ENCODE measurements at regions not wholly inside any gene's neighbourhood (a gene's known extent, or its start where the extent isn't known, plus 50 kb on each side); places are given as distances from the start of the nearest gene placed in this dataset.

GRCh38 chr12:130222519-130223218 is 60.4 kb downstream of the FZD10 start:
- ATAC-seq (no peak), DNase-seq (no peak)
- intact Hi-C loops (cut with DNase I), result no loop called here
- whole genome bisulfite sequencing, 3 donors, result 57 to 69% (median 58%) methylated on average over 23 of the region's 23 CpGs
- H3K27ac ChIP-seq, result no peak overlapping the region
- TF ChIP-seq CTCF (IDR thresholded peaks at IDR 0.05), result no peak
- peaks cover 0 to 3% (median 0%) of the 10 kb centered on the region in 3 donors for H3K27me3 ChIP-seq (ENCODE audit: insufficient read depth in 3 of 3, low read length in 2 of 3)
- H3K36me3 ChIP-seq (ENCODE audit: insufficient read depth in 1 of 2, low read depth in 1 of 2), result no peaks in the 10 kb centered on the region
- no peaks in the 10 kb centered on the region for H3K9me3 ChIP-seq
- H3K4me3 ChIP-seq, result no peak overlapping the region
- H3K4me1 ChIP-seq, result no peaks in the 10 kb centered on the region

GRCh38 chr12:130223767-130224244 is 61.5 kb downstream of the FZD10 start:
- Histone ChIP-seq H3K27ac (no peak overlapping the region), H3K4me1 (no peaks in the 10 kb centered on the region), H3K27me3 (ENCODE audit: insufficient read depth in 3 of 3, low read length in 2 of 3) (peaks cover 0 to 3% (median 0%) of the 10 kb centered on the region in 3 donors), H3K36me3 (ENCODE audit: insufficient read depth in 1 of 2, low read depth in 1 of 2) (no peaks in the 10 kb centered on the region), H3K9me3 (no peaks in the 10 kb centered on the region), H3K4me3 (no peak overlapping the region)
- intact Hi-C loops (cut with DNase I), result no loop called here
- 88 to 91% (median 88%) methylated on average over 6 of the region's 6 CpGs for WGBS, 3 donors
- DNase-seq (no peak), ATAC-seq (no peak)
- TF ChIP-seq CTCF (IDR thresholded peaks at IDR 0.05), result no peak

- intact Hi-C loops (cut with DNase I), result no loop called here
- peaks cover 0 to 3% (median 0%) of the 10 kb centered on the region in 3 donors for H3K27me3 ChIP-seq (ENCODE audit: insufficient read depth in 3 of 3, low read length in 2 of 3)
- H3K4me3 ChIP-seq, result no peak overlapping the region
- ATAC-seq (no peak), DNase-seq (no peak)
- no peaks in the 10 kb centered on the region for H3K36me3 ChIP-seq (ENCODE audit: insufficient read depth in 1 of 2, low read depth in 1 of 2)
- H3K27ac ChIP-seq, result no peak overlapping the region
- H3K9me3 ChIP-seq, result no peaks in the 10 kb centered on the region
- H3K4me1 ChIP-seq, result no peaks in the 10 kb centered on the region
- no peak for TF ChIP-seq CTCF (IDR thresholded peaks at IDR 0.05)
- 68 to 71% (median 69%) methylated on average over 14 of the region's 14 CpGs for WGBS, 3 donors
Observed at GRCh38 chr12:130224613-130225012, 62.3 kb downstream of the FZD10 start.

- DNase-seq (no peak), ATAC-seq (no peak)
- H3K4me3 ChIP-seq, result no peak overlapping the region
- intact Hi-C loops (cut with DNase I), result no loop called here
- peaks cover 0 to 3% (median 0%) of the 10 kb centered on the region in 3 donors for H3K27me3 ChIP-seq (ENCODE audit: insufficient read depth in 3 of 3, low read length in 2 of 3)
- H3K9me3 ChIP-seq, result no peaks in the 10 kb centered on the region
- H3K4me1 ChIP-seq, result no peaks in the 10 kb centered on the region
- TF ChIP-seq CTCF (IDR thresholded peaks at IDR 0.05), result no peak
- H3K36me3 ChIP-seq (ENCODE audit: insufficient read depth in 1 of 2, low read depth in 1 of 2), result no peaks in the 10 kb centered on the region
- H3K27ac ChIP-seq, result no peak overlapping the region
- WGBS, 3 donors, result 51 to 66% (median 64%) methylated on average over 6 of the region's 6 CpGs
Observed at GRCh38 chr12:130225347-130225746, 63.1 kb downstream of the FZD10 start.

- Histone ChIP-seq H3K9me3 (no peaks in the 10 kb centered on the region), H3K27me3 (ENCODE audit: insufficient read depth in 3 of 3, low read length in 2 of 3) (peaks cover 0 to 3% (median 0%) of the 10 kb centered on the region in 3 donors), H3K27ac (no peak overlapping the region), H3K4me3 (no peak overlapping the region), H3K36me3 (ENCODE audit: insufficient read depth in 1 of 2, low read depth in 1 of 2) (no peaks in the 10 kb centered on the region), H3K4me1 (no peaks in the 10 kb centered on the region)
- 53 to 65% (median 59%) methylated on average over 11 of the region's 11 CpGs for WGBS, 3 donors
- intact Hi-C loops (cut with DNase I), result no loop called here
- TF ChIP-seq CTCF (IDR thresholded peaks at IDR 0.05), result no peak
- no peak for DNase-seq
- ATAC-seq, result no peak
Observed at GRCh38 chr12:130226126-130226525, 63.9 kb downstream of the FZD10 start.

All from psoas muscle (tissue), 7 donors.